ENCODE measurements at regions not wholly inside any gene's neighbourhood (a gene's known extent, or its start where the extent isn't known, plus 50 kb on each side); places are given as distances from the start of the nearest gene placed in this dataset.

GRCh38 chr22:48748860-48749554 lies 1078.7 kb downstream of the BRD1 start:
- TF ChIP-seq CTCF (IDR thresholded peaks at IDR 0.05) (no peak), POLR2A (IDR thresholded peaks at IDR 0.05) (no peak)

Measured in adrenal gland (tissue), 5 donors.